ENCODE measurements at regions not wholly inside any gene's neighbourhood (a gene's known extent, or its start where the extent isn't known, plus 50 kb on each side); places are given as distances from the start of the nearest gene placed in this dataset.

DNA sequence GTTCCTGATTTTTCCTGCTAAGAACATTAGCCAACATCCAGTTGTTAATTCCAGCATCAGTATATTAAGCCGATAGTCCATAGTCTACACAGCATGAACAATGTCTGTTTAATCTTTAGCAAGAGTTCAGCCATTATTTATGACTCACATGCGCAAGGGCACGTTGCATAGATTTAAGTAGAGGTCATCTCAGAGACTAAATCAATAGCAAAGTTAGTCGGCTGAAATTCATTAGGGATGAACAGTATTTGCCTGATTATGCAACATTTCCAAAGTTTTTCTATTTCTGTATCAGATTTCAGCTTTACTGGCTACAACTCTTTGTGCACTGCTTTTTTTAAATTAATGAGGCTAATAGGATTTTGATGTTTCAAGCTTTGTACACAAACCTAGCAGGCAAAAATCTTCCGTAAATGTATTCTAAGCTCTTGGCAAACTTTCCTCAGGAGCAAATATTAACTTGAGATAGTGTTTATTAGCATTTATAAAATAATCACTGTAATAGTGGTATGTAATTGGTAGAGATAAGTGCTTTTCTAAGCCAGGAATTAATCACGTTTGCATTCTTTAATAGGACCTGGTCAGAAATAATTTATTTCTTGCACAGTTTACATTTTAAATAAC lies 578.7 kb upstream of the ID2 start:
- no peak for DNase-seq (ENCODE audit: low read depth in 2 of 2)
- no peak overlapping the region for H3K4me3 ChIP-seq (replicated peaks in 1 of 2; ENCODE audit: low read depth in 2 of 2, low read length in 2 of 2)
- TF ChIP-seq, protein P1, sequence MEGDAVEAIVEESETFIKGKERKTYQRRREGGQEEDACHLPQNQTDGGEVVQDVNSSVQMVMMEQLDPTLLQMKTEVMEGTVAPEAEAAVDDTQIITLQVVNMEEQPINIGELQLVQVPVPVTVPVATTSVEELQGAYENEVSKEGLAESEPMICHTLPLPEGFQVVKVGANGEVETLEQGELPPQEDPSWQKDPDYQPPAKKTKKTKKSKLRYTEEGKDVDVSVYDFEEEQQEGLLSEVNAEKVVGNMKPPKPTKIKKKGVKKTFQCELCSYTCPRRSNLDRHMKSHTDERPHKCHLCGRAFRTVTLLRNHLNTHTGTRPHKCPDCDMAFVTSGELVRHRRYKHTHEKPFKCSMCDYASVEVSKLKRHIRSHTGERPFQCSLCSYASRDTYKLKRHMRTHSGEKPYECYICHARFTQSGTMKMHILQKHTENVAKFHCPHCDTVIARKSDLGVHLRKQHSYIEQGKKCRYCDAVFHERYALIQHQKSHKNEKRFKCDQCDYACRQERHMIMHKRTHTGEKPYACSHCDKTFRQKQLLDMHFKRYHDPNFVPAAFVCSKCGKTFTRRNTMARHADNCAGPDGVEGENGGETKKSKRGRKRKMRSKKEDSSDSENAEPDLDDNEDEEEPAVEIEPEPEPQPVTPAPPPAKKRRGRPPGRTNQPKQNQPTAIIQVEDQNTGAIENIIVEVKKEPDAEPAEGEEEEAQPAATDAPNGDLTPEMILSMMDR (IDR thresholded peaks at IDR 0.05; ENCODE audit: low read depth, low read length) = no peak

- no peak for DNase-seq (ENCODE audit: low read depth in 2 of 2)
- H3K4me3 ChIP-seq (replicated peaks in 1 of 2; ENCODE audit: low read depth in 2 of 2, low read length in 2 of 2) = no peak overlapping the region
- TF ChIP-seq, protein P1 (IDR thresholded peaks at IDR 0.05; ENCODE audit: low read depth, low read length) = no peak
Observed at GRCh38 chr2:8107150-8107549, 574.7 kb upstream of the ID2 start.

GRCh38 chr2:8107621-8108378 lies 574.1 kb upstream of the ID2 start:
- H3K4me3 ChIP-seq (replicated peaks in 1 of 2; ENCODE audit: low read depth in 2 of 2, low read length in 2 of 2) = no peak overlapping the region
- DNase-seq (ENCODE audit: low read depth in 2 of 2) = no peak
- TF ChIP-seq, protein P1 (IDR thresholded peaks at IDR 0.05; ENCODE audit: low read depth, low read length) = no peak

GRCh38 chr2:8110716-8111115 lies 571.1 kb upstream of the ID2 start:
- no peak for DNase-seq (ENCODE audit: low read depth in 2 of 2)
- no peak overlapping the region for H3K4me3 ChIP-seq (replicated peaks in 1 of 2; ENCODE audit: low read depth in 2 of 2, low read length in 2 of 2)
- TF ChIP-seq, protein P1 (IDR thresholded peaks at IDR 0.05; ENCODE audit: low read depth, low read length) = no peak

GRCh38 chr2:8111193-8111592 lies 570.7 kb upstream of the ID2 start:
- TF ChIP-seq, protein P1 (IDR thresholded peaks at IDR 0.05; ENCODE audit: low read depth, low read length) = no peak

DNA sequence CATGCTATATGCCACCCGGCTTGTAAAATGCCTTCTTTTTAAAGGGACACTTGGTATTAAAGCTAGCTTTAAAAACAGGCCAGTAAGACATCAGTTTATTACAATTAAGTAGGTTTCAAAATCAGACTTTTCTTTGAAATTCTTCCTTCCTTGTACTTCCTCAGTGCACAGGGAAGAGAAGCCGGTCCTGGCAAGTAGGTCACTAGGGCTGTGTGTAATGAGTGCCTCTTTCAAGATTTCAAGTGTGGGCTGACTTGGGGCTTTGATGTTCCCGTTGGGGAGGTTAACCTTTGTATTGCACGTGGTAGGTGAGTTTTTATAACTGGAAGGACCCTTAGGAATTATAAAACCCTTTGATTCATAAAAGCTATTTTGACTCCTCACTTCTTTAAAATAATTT lies 566.4 kb upstream of the ID2 start:
- DNase-seq (ENCODE audit: low read depth in 2 of 2) = no peak
- no peak overlapping the region for H3K4me3 ChIP-seq (replicated peaks in 1 of 2; ENCODE audit: low read depth in 2 of 2, low read length in 2 of 2)
- TF ChIP-seq, protein P1 (IDR thresholded peaks at IDR 0.05; ENCODE audit: low read depth, low read length) = no peak

More at GRCh38 chr2:8111193-8111592, 570.7 kb upstream of the ID2 start:
- DNase-seq (ENCODE audit: low read depth in 2 of 2) = no peak
- no peak overlapping the region for H3K4me3 ChIP-seq (replicated peaks in 1 of 2; ENCODE audit: low read depth in 2 of 2, low read length in 2 of 2)
